A549 (cell line): ENCODE measurements at regions not wholly inside any gene's neighbourhood (a gene's known extent, or its start where the extent isn't known, plus 50 kb on each side); places are given as distances from the start of the nearest gene placed in this dataset.

Experiments
- EP300 ChIP-seq, 2 experiments: fragments of >200 bp; sonication (Bioruptor Twin); formaldehyde crosslinking; IDR thresholded peaks; 2 replicates in 1 of 2; 3 replicates in 1 of 2; pipeline ENCODE4 v1.6.1; 2016 to 2017
- JUN ChIP-seq, 2 experiments: fragments of >200 bp; sonication (Bioruptor Twin); formaldehyde crosslinking; IDR thresholded peaks; 2 replicates in 1 of 2; 3 replicates in 1 of 2; pipeline ENCODE4 v1.6.1; 2016 to 2017
- KDM5A ChIP-seq: fragments of 200-600 bp; sonication (generic); IDR thresholded peaks from 2 replicates; pipeline ENCODE4 v1.6.1; 2016; ENCODE audit warnings: antibody characterized with exemption, mild to moderate bottlenecking
- MAFK ChIP-seq: fragments of 450-650 bp; IDR thresholded peaks from 2 replicates; pipeline ENCODE4 v1.6.1; 2014; ENCODE audit not compliant: partially characterized antibody
- POLR2A ChIP-seq: IDR thresholded peaks from 2 replicates; pipeline ENCODE4 v1.6.1; 2012; ENCODE audit warnings: mild to moderate bottlenecking, low read length
- ZFP36 ChIP-seq: fragments of 450-650 bp; IDR thresholded peaks from 2 replicates; pipeline ENCODE4 v1.6.1; 2014; ENCODE audit warnings: borderline replicate concordance; ENCODE audit not compliant: partially characterized antibody
- TF ChIP-seq, protein P1 (sequence below): fragments of >200 bp; sonication (Bioruptor Twin); formaldehyde crosslinking; IDR thresholded peaks from 3 replicates; pipeline ENCODE4 v1.5.1; 2016

DNA sequence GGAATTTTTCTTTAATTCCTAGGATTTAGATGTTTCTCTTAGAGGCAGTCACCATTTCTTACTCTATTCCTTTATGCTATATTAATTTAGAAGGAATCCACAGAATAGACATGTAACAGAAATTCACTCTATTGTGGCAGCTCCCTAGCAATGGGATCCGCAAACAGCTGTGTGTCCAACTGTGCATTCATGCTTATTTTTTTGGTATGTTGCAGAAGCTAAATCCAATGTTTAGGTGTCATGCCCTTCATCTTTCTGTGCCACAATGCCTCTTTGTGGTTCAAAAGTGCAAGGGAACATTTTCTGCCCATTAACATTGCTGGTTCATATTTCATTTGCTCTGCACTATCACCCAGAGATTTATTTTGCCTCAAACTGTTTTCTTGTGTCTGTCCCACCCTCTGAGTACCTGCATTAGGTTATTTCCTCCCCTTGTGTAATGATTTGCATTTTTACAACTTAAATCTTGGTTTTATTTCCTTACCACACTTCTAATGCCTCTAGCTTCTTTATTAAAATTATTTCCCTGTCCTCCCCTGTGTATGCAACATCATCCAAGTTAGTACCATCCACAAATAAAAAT lies 816.5 kb downstream of the EFNA5 start:
- no peak for TF ChIP-seq EP300 (IDR thresholded peaks at IDR 0.05)
- TF ChIP-seq, protein P1, sequence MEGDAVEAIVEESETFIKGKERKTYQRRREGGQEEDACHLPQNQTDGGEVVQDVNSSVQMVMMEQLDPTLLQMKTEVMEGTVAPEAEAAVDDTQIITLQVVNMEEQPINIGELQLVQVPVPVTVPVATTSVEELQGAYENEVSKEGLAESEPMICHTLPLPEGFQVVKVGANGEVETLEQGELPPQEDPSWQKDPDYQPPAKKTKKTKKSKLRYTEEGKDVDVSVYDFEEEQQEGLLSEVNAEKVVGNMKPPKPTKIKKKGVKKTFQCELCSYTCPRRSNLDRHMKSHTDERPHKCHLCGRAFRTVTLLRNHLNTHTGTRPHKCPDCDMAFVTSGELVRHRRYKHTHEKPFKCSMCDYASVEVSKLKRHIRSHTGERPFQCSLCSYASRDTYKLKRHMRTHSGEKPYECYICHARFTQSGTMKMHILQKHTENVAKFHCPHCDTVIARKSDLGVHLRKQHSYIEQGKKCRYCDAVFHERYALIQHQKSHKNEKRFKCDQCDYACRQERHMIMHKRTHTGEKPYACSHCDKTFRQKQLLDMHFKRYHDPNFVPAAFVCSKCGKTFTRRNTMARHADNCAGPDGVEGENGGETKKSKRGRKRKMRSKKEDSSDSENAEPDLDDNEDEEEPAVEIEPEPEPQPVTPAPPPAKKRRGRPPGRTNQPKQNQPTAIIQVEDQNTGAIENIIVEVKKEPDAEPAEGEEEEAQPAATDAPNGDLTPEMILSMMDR, result no peak
- TF ChIP-seq POLR2A, result no peak
- no peak for TF ChIP-seq ZFP36
- no peak for TF ChIP-seq MAFK
- no peak for TF ChIP-seq KDM5A
- no peak for TF ChIP-seq JUN (IDR thresholded peaks at IDR 0.05)
